ENCODE measurements at regions not wholly inside any gene's neighbourhood (a gene's known extent, or its start where the extent isn't known, plus 50 kb on each side); places are given as distances from the start of the nearest gene placed in this dataset.
A peak's percentile ranks its signal among the peaks of the same experiment; 100 is the strongest.
"Not testable (repeated sequence)": the region's sequence is repeated elsewhere in the genome, so short reads cannot be mapped to it uniquely, and the experiment has no call there.

DNA sequence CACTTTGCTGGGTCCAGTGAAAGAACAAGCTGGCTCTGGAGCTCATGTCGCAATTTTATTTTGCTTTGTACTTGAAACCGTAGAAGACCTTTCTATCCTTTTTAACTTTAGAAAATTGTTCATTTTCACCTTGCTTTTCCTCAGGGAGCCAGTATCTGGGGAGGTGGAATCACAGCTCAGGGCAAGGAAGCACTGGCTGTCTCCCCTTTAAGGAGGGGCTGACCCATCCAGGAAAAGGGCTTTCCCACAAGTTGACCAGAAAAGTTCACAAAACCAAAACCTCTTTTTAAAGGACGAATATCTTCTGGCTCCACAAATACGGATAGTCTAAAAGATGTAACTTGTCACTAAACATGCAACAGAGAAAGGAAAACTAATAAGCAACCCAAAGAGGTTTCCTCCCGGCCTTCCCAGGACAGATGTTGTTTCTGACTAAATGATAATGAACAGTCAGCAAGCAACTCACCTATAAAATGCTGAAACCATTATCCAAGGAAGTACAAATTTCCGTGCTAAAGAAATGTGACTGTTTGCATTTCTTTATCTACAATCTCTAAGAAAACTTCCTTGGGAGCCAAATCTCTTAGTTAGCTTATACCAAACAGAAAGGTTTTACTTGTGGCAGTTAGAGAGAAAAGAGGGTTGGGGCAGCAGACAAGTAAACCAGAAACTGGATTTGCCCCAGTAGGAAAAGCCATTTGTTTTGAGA is 278.2 kb downstream of the PLK2 start:
- Histone ChIP-seq H3K9me3 (no peaks in the 10 kb centered on the region), H3K4me3 (no peak overlapping the region), H3K27me3 (no peaks in the 10 kb centered on the region), H3K27ac (no peak overlapping the region), H3K36me3 (no peaks in the 10 kb centered on the region), H3K4me1 (no peaks in the 10 kb centered on the region)
- TF ChIP-seq, protein P1, sequence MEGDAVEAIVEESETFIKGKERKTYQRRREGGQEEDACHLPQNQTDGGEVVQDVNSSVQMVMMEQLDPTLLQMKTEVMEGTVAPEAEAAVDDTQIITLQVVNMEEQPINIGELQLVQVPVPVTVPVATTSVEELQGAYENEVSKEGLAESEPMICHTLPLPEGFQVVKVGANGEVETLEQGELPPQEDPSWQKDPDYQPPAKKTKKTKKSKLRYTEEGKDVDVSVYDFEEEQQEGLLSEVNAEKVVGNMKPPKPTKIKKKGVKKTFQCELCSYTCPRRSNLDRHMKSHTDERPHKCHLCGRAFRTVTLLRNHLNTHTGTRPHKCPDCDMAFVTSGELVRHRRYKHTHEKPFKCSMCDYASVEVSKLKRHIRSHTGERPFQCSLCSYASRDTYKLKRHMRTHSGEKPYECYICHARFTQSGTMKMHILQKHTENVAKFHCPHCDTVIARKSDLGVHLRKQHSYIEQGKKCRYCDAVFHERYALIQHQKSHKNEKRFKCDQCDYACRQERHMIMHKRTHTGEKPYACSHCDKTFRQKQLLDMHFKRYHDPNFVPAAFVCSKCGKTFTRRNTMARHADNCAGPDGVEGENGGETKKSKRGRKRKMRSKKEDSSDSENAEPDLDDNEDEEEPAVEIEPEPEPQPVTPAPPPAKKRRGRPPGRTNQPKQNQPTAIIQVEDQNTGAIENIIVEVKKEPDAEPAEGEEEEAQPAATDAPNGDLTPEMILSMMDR (IDR thresholded peaks at IDR 0.05), result no peak
- DNase-seq (ENCODE audit: low spot score), result no peak

GRCh38 chr5:58172946-58173345 is 286.9 kb downstream of the PLK2 start:
- TF ChIP-seq, protein P1 (IDR thresholded peaks at IDR 0.05), result no peak
- no peak for DNase-seq (ENCODE audit: low spot score)

DNA sequence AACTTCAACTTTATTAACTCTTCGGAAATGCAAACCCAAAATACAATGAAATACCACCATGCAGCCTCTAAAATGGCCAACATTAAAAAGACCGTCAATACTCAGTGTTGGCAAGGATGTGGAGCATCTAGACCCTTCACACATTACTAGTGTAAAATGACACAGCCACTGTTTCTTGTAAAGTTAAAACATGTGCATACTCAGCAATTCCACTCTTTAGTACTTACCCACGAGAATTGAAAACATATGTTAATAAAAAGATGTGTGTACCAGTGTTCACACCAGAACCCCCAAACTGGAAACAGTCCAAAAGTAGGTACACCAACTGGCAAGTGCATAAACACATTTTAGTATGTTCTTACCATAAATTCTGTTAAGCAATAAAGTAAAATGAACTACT is 294.7 kb downstream of the PLK2 start:
- no peaks in the 10 kb centered on the region for H3K9me3 ChIP-seq
- H3K4me3 ChIP-seq, result no peak overlapping the region
- no peak for DNase-seq (ENCODE audit: low spot score)
- no peaks in the 10 kb centered on the region for H3K4me1 ChIP-seq
- H3K27me3 ChIP-seq, result no peaks in the 10 kb centered on the region
- no peaks in the 10 kb centered on the region for H3K36me3 ChIP-seq
- no peak overlapping the region for H3K27ac ChIP-seq
- TF ChIP-seq, protein P1 (IDR thresholded peaks at IDR 0.05), result no peak

More at GRCh38 chr5:58172946-58173345, 286.9 kb downstream of the PLK2 start:
- Histone ChIP-seq H3K4me1 (no peaks in the 10 kb centered on the region), H3K27me3 (no peaks in the 10 kb centered on the region), H3K27ac (no peak overlapping the region), H3K4me3 (no peak overlapping the region), H3K36me3 (no peaks in the 10 kb centered on the region), H3K9me3 (no peaks in the 10 kb centered on the region)

DNA sequence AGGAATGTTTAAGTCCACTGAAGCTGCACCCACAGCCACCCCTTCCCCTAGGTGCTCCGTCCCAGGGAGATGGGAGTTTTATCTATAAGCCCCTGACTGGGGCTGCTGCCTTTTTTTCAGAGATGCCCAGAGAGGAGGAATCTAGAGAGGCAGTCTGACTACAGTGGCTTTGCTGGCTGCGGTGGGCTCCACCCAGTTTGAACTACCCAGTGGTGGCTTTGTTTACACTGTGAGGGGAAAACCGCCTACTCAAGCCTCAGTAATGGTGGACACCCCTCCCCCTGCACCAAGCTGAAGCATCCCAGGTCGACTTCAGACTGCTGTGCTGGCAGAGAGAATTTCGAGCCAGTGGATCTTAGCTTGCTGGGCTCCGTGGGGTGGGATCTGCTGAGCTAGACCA is 298.0 kb downstream of the PLK2 start:
- not testable (repeated sequence) for H3K9me3 ChIP-seq; H3K4me1 ChIP-seq; H3K4me3 ChIP-seq; DNase-seq (ENCODE audit: low spot score); H3K27ac ChIP-seq; H3K36me3 ChIP-seq; H3K27me3 ChIP-seq

DNA sequence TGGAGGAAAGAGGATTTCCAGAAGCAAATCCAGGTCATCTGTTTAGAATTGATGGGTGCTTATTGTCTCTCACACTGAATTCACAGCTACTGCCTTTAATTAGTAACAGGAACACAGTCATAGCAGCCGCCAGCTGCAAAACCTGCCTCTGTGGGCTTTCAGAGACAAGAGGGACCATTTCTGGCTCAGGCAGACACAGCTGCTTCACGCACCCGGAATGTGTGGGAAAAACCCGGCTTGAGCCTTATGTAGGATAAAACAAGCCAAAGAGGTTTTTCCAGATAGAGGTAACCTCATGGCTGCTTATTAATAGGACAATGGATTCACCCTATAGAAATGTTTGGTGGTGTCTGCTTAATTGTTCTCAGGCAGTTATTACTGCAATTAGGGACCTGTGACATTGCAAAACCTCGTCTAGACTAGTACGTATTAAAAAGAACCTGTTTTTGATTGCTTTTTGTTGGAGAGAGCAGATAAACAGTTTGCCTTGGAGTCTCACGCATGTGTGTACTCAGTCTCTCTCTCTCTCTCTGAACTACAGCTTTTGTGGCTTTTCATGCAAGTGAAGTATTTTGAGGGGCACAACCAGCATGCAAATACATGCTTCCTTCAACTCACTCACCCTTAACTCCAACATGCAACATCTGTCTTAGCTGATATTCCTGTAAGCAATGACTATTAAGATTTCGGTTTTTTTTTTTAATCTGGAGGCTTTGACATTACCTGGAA is 302.7 kb downstream of the PLK2 start:
- no peaks in the 10 kb centered on the region for H3K9me3 ChIP-seq
- H3K27me3 ChIP-seq, result no peaks in the 10 kb centered on the region
- no peak overlapping the region for H3K27ac ChIP-seq
- no peak overlapping the region for H3K4me3 ChIP-seq
- DNase-seq (ENCODE audit: low spot score), result no peak
- peaks cover 0 to 11% of the 10 kb centered on the region in 2 donors for H3K4me1 ChIP-seq
- H3K36me3 ChIP-seq, result no peaks in the 10 kb centered on the region
- TF ChIP-seq, protein P1 (IDR thresholded peaks at IDR 0.05), result no peak

GRCh38 chr5:58156361-58156760 is 303.5 kb downstream of the PLK2 start:
- Histone ChIP-seq H3K36me3 (no peaks in the 10 kb centered on the region), H3K4me3 (no peak overlapping the region), H3K27me3 (no peaks in the 10 kb centered on the region), H3K9me3 (no peaks in the 10 kb centered on the region), H3K27ac (peak overlapping the region in 1 of 2 donors; percentile 35), H3K4me1 (peaks cover 0 to 11% of the 10 kb centered on the region in 2 donors)
- no peak for DNase-seq (ENCODE audit: low spot score)
- TF ChIP-seq, protein P1 (IDR thresholded peaks at IDR 0.05), result no peak
